SK-N-SH treated with all-trans-retinoic acid at 6 μM for 48 hours (cell line): ENCODE measurements at regions not wholly inside any gene's neighbourhood (a gene's known extent, or its start where the extent isn't known, plus 50 kb on each side); places are given as distances from the start of the nearest gene placed in this dataset.
A peak's percentile ranks its signal among the peaks of the same experiment; 100 is the strongest.

Source experiments
- ATAC-seq: fragments of 200-7000 bp; cut with Tn5 transposase; 3 replicates; pipeline ENCODE4 v1.9.1; 2020; ENCODE audit warnings: mild to moderate bottlenecking, moderate library complexity
- ARNTL ChIP-seq: fragments of 450-650 bp; formaldehyde crosslinking; IDR thresholded peaks from 2 replicates; pipeline ENCODE4 v1.5.0; 2020; ENCODE audit warnings: low read depth, mild to moderate bottlenecking, moderate library complexity, borderline replicate concordance
- BACH2 ChIP-seq: fragments of 250-450 bp; sonication (Bioruptor Pico); IDR thresholded peaks from 2 replicates; pipeline ENCODE4 v1.9.0; 2021; ENCODE audit warnings: mild to moderate bottlenecking, borderline replicate concordance
- CREB5 ChIP-seq: fragments of 250-450 bp; sonication (Bioruptor Pico); IDR thresholded peaks from 2 replicates; pipeline ENCODE4 v1.5.1; 2020; ENCODE audit warnings: low read depth, mild to moderate bottlenecking, moderate library complexity
- CSDC2 ChIP-seq: fragments of 250-450 bp; sonication (Bioruptor Pico); IDR thresholded peaks from 2 replicates; pipeline ENCODE4 v1.5.0; 2020; ENCODE audit warnings: mild to moderate bottlenecking, moderate library complexity
- ISL1 ChIP-seq: fragments of 250-450 bp; sonication (Bioruptor Pico); IDR thresholded peaks from 2 replicates; pipeline ENCODE4 v2.1.2; 2022; ENCODE audit warnings: mild to moderate bottlenecking, moderate library complexity
- OSR1 ChIP-seq: fragments of 250-450 bp; sonication (Bioruptor Pico); IDR thresholded peaks from 2 replicates; pipeline ENCODE4 v1.8.0; 2022; ENCODE audit warnings: moderate library complexity, mild to moderate bottlenecking, inconsistent platforms
- PATZ1 ChIP-seq: fragments of 250-450 bp; sonication (Bioruptor Pico); IDR thresholded peaks from 2 replicates; pipeline ENCODE4 v1.8.0; 2020; ENCODE audit warnings: mild to moderate bottlenecking, moderate library complexity, borderline replicate concordance
- POU6F1 ChIP-seq: fragments of 250-450 bp; sonication (Bioruptor Pico); IDR thresholded peaks from 2 replicates; pipeline ENCODE4 v1.8.0; 2021; ENCODE audit warnings: low read depth, mild to moderate bottlenecking, moderate library complexity, borderline replicate concordance
- PPARA ChIP-seq: fragments of 250-450 bp; sonication (Bioruptor Pico); IDR thresholded peaks from 2 replicates; pipeline ENCODE4 v1.5.0; 2020; ENCODE audit warnings: mild to moderate bottlenecking, borderline replicate concordance
- SNAI2 ChIP-seq: fragments of 250-450 bp; sonication (Bioruptor Pico); IDR thresholded peaks from 2 replicates; pipeline ENCODE4 v1.5.0; 2020; ENCODE audit warnings: mild to moderate bottlenecking, moderate library complexity
- TCF4 ChIP-seq: fragments of 250-450 bp; sonication (Bioruptor Pico); IDR thresholded peaks from 2 replicates; pipeline ENCODE4 v1.8.0; 2021; ENCODE audit warnings: mild to moderate bottlenecking, moderate library complexity, borderline replicate concordance
- TOX ChIP-seq: fragments of 250-450 bp; sonication (Bioruptor Pico); IDR thresholded peaks from 2 replicates; pipeline ENCODE4 v1.8.0; 2021; ENCODE audit warnings: mild to moderate bottlenecking, moderate library complexity, borderline replicate concordance
- ZFP3 ChIP-seq: fragments of 250-450 bp; sonication (Bioruptor Pico); IDR thresholded peaks from 2 replicates; pipeline ENCODE4 v1.5.0; 2020; ENCODE audit warnings: mild to moderate bottlenecking, moderate library complexity
- ZFP30 ChIP-seq: fragments of 450-650 bp; formaldehyde crosslinking; IDR thresholded peaks from 2 replicates; pipeline ENCODE4 v1.5.0; 2022; ENCODE audit warnings: mild to moderate bottlenecking, moderate library complexity
- ZNF565 ChIP-seq: fragments of 450-650 bp; formaldehyde crosslinking; conservative IDR thresholded peaks from 2 replicates; pipeline ENCODE4 v1.5.0; 2020; ENCODE audit warnings: low read depth, mild to moderate bottlenecking, moderate library complexity
- ZNF8 ChIP-seq: fragments of 450-650 bp; formaldehyde crosslinking; IDR thresholded peaks from 2 replicates; pipeline ENCODE4 v1.5.0; 2020; ENCODE audit warnings: mild to moderate bottlenecking, moderate library complexity
- TF ChIP-seq, protein P1 (sequence below): fragments of 250-450 bp; sonication (Bioruptor Pico); IDR thresholded peaks from 2 replicates; pipeline ENCODE4 v1.5.1; 2021; ENCODE audit warnings: mild to moderate bottlenecking, moderate library complexity
- TF ChIP-seq, protein P2 (sequence below): fragments of 250-450 bp; sonication (Bioruptor Pico); IDR thresholded peaks from 2 replicates; pipeline ENCODE4 v1.5.0; 2020; ENCODE audit warnings: mild to moderate bottlenecking, moderate library complexity

- peak; percentile 70 for ATAC-seq
- TF ChIP-seq ARNTL (CRISPR knock-in tag) = no peak
- TF ChIP-seq CREB5 (CRISPR knock-in tag) = no peak
- TF ChIP-seq TOX (CRISPR knock-in tag) = peak; percentile 71
- TF ChIP-seq, protein P1, sequence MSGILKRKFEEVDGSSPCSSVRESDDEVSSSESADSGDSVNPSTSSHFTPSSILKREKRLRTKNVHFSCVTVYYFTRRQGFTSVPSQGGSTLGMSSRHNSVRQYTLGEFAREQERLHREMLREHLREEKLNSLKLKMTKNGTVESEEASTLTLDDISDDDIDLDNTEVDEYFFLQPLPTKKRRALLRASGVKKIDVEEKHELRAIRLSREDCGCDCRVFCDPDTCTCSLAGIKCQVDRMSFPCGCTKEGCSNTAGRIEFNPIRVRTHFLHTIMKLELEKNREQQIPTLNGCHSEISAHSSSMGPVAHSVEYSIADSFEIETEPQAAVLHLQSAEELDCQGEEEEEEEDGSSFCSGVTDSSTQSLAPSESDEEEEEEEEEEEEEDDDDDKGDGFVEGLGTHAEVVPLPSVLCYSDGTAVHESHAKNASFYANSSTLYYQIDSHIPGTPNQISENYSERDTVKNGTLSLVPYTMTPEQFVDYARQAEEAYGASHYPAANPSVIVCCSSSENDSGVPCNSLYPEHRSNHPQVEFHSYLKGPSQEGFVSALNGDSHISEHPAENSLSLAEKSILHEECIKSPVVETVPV = no peak
- TF ChIP-seq TCF4 = no peak
- peak; percentile 84 for TF ChIP-seq ISL1
- TF ChIP-seq SNAI2 (CRISPR knock-in tag) = no peak
- TF ChIP-seq, protein P2, sequence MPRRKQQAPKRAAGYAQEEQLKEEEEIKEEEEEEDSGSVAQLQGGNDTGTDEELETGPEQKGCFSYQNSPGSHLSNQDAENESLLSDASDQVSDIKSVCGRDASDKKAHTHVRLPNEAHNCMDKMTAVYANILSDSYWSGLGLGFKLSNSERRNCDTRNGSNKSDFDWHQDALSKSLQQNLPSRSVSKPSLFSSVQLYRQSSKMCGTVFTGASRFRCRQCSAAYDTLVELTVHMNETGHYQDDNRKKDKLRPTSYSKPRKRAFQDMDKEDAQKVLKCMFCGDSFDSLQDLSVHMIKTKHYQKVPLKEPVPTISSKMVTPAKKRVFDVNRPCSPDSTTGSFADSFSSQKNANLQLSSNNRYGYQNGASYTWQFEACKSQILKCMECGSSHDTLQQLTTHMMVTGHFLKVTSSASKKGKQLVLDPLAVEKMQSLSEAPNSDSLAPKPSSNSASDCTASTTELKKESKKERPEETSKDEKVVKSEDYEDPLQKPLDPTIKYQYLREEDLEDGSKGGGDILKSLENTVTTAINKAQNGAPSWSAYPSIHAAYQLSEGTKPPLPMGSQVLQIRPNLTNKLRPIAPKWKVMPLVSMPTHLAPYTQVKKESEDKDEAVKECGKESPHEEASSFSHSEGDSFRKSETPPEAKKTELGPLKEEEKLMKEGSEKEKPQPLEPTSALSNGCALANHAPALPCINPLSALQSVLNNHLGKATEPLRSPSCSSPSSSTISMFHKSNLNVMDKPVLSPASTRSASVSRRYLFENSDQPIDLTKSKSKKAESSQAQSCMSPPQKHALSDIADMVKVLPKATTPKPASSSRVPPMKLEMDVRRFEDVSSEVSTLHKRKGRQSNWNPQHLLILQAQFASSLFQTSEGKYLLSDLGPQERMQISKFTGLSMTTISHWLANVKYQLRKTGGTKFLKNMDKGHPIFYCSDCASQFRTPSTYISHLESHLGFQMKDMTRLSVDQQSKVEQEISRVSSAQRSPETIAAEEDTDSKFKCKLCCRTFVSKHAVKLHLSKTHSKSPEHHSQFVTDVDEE (CRISPR knock-in tag) = 0 out of 2 replicates have a peak, but pooled peaks have one; percentile 15
Measured at GRCh38 chr6:122322824-122323223, 76.6 kb upstream of the HSF2 start.

GRCh38 chr6:122323361-122323760 lies 76.1 kb upstream of the HSF2 start:
- ATAC-seq = peak; percentile 67
- no peak for TF ChIP-seq OSR1 (CRISPR knock-in tag)
- no peak for TF ChIP-seq ZNF8
- TF ChIP-seq CREB5 (CRISPR knock-in tag) = no peak

GRCh38 chr6:122330315-122330714 lies 69.1 kb upstream of the HSF2 start:
- TF ChIP-seq PATZ1 (no peak), CREB5 (CRISPR knock-in tag) (no peak), TOX (CRISPR knock-in tag) (no peak), BACH2 (CRISPR knock-in tag) (no peak), POU6F1 (CRISPR knock-in tag) (no peak), ISL1 (0 out of 2 replicates have a peak, but pooled peaks have one; percentile 13)
- ATAC-seq = no peak

GRCh38 chr6:122337645-122338044 lies 61.8 kb upstream of the HSF2 start:
- ATAC-seq = no peak
- no peak for TF ChIP-seq TOX (CRISPR knock-in tag)
- no peak for TF ChIP-seq CSDC2 (CRISPR knock-in tag)
- TF ChIP-seq, protein P1 = no peak
- no peak for TF ChIP-seq ZNF8
- TF ChIP-seq PPARA (CRISPR knock-in tag) = no peak
- no peak for TF ChIP-seq ZNF565 (CRISPR knock-in tag)
- TF ChIP-seq ZFP3 (CRISPR knock-in tag) = no peak
- TF ChIP-seq ZFP30 (CRISPR knock-in tag) = no peak
- TF ChIP-seq, all 23 proteins: peak for 0
